GM10266 (cell line): ENCODE measurements at regions not wholly inside any gene's neighbourhood (a gene's known extent, or its start where the extent isn't known, plus 50 kb on each side); places are given as distances from the start of the nearest gene placed in this dataset.

Experiments used
- DNase-seq: peaks from one replicate; pipeline ENCODE4 v3.0.0; 2012; ENCODE audit errors: extremely low spot score
- TF ChIP-seq, protein P1 (sequence below): IDR thresholded peaks from 2 replicates; pipeline ENCODE4 v1.5.1; 2012; ENCODE audit warnings: mild to moderate bottlenecking, low read depth; ENCODE audit not compliant: control insufficient read depth, insufficient read depth; ENCODE audit errors: missing control alignments

DNA sequence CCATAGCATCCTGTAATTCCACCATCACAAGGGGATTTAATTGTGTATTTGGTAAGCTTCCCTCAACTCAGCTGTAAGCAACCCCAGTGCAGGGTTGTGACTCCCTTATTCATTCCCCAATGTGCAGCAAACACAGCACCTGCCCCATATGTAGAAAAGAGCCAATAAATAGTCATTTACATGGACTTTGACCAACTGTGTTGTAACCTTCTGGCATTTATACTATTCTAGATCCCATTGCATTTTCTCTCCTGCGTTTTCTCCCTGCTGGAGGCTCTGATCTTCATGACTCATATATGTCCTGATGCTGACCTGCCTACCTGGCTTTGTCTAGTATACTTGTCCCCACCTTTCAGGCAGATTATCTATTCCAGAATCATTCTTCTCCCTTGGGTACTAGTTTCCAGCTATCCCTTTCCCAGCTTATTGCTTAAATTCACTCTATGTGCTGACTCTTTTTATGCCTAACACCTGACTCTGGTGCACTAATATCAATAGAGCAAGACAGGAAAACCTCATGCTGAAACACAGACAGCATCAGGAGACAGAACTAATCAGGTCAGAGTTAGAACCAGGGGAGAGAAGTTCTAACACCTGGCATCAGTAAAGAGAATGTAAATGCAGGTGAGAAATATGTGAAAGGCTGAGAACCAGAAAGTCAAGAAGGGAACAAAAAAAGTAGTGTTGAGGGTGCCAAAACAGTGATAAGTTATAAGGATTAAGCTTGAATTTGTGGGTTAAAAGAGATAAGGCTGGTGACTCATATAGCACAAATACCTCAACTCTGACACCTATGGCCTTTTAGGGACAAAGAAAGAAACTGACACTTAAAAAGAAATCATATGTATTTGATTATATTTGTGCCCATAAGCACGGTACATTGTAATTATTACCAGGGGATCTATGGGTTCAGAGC, 402.7 kb downstream of the IPMK start:
- DNase-seq, result no peak
- TF ChIP-seq, protein P1, sequence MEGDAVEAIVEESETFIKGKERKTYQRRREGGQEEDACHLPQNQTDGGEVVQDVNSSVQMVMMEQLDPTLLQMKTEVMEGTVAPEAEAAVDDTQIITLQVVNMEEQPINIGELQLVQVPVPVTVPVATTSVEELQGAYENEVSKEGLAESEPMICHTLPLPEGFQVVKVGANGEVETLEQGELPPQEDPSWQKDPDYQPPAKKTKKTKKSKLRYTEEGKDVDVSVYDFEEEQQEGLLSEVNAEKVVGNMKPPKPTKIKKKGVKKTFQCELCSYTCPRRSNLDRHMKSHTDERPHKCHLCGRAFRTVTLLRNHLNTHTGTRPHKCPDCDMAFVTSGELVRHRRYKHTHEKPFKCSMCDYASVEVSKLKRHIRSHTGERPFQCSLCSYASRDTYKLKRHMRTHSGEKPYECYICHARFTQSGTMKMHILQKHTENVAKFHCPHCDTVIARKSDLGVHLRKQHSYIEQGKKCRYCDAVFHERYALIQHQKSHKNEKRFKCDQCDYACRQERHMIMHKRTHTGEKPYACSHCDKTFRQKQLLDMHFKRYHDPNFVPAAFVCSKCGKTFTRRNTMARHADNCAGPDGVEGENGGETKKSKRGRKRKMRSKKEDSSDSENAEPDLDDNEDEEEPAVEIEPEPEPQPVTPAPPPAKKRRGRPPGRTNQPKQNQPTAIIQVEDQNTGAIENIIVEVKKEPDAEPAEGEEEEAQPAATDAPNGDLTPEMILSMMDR, result no peak

DNA sequence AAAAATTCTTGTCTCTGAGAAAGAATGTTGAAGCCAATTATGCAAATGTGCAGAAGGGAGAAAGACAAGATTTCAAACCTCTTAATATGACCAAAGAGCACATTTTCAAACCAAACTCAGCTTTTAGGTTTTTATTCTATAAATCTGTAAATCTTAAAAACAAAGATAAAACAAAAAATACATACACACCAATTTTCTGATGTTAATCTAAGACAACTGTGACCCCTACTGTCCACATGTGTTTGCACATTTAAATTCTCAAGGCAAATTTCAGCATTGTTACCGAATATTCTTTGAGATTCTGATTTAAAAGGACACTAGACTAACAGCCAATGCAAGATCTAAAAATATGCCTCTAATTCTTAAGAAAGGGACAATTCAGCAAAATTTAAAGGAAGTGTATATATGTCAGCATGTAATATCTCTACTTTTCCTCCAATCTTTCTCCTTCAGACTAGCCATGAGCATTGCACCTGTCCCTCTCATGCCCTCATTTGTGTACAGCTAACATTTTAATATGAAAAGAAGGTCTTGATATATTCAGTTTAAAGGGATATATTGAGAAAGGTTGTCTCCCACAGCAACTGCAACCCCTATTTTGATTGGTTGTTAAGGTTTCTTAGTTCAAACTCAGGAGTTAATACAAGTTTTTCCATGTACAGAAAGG, 417.9 kb downstream of the IPMK start:
- DNase-seq, result no peak
- TF ChIP-seq, protein P1, result peak; percentile 27

DNA sequence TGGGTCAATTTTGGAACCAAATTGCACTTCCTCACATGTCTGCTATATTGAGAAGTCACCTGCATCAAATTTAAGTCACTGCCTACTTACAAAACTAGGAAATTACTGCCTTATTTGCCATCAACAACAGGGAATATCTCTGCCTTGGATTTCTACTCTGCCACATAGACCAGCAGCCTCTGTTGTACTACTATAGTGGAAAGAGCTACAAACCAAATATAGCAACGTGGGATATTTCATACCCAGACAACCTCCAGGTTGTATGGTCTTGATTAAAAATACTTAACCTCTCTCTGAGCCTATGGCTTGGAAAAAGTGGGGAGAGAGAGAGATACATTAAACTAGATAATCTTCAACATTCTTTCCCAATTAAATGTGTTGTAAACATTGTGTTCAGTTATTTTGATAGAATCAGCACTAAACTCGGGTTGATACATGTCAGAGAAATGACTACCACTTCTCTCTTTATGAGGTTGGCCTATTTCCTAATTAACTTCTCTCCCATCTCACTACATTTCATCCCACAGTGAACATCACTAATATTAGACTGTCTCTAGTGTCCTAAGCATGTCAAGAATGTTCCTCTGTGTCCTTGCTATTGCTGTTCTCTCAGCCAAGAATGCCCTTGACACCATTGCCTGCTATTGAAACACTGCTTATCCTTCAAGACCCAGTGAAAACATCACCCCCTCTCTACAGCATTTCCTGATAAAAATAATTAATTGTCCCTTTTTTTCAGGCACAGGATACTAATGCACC, 421.2 kb downstream of the IPMK start:
- TF ChIP-seq, protein P1, result no peak
- DNase-seq, result no peak

DNA sequence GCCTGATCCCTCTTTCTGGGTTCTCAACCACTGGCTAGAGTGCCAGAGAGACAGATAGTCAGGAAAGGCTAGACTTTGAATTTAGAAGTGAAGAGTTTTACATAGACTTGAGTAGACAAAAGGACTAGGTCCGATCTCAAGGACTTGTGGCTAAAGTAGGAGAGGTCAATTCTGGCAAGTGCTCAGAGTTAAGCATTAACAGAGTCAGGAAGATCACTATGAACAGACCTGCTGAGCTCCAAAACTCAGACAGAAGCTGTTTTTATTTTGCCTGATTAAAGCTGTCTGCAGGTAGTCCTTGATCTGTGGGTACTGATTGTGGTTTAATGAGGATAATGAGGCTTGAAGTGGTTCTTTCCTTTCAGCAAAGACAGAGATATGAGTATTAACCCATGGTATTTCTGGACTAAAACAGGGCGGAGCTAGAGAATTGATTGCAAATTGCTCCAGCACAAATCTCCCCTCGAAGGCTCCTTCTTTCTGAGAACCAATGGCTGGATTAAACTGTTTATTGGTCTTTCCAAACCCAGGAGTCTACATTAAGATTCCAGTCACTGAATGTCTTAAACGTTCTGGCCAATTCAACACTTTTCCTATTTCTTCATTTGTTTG, 423.2 kb downstream of the IPMK start:
- TF ChIP-seq, protein P1, result no peak

DNA sequence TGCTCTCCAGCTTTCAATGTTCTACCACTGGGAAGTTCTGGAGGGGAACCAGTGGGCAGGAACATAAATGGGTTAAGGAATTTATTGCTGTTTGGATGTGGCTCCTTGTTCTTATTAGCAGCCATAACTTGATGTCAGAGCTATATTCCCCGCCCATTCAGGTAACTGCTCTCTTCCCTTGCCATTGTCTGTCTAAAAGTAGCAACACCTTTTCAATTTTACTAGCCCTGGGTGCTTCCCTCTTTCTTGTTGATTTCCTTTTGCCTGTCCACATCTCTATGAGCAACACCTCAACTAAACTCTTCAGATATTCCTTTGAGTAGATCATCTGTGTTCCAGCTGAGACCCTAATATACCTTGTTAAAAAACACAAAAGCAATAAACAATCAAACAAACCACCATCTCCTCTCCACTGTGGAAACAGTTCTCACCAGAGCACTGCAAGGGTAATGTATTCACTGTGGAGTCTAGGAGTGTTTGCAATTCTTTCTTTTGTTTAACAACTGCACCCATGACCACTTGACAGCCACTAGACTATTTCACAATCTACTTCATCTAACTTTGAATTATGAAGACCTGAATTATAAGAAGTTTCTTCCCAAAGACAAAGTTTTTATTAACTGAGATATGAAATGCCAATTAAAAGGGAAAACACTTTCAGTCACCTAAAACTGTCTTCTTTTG, 436.7 kb downstream of the IPMK start:
- DNase-seq, result no peak
- TF ChIP-seq, protein P1, result no peak

More for the DNA sequence above, 423.2 kb downstream of the IPMK start:
- no peak for DNase-seq

DNA sequence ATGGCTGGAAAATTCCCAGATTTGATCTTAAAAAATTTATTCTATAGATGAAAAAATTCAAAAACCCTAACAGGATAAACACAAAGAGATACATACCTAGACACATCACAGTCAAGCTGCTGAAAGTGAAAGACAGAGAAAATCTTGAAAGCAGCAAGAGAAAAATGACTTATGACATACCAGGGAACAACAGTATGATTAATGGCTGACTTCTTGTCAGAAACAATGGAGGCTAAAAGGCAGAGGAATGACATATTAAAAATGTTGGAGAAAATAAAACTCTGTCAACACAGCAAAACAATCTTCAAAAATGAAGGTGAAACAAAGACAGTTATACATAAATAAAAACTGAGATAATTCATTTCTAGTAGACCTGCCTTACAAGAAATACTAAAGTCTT, 442.7 kb downstream of the IPMK start:
- no peak for DNase-seq
- TF ChIP-seq, protein P1, result no peak
